ENCODE measurements at regions not wholly inside any gene's neighbourhood (a gene's known extent, or its start where the extent isn't known, plus 50 kb on each side); places are given as distances from the start of the nearest gene placed in this dataset.

DNA sequence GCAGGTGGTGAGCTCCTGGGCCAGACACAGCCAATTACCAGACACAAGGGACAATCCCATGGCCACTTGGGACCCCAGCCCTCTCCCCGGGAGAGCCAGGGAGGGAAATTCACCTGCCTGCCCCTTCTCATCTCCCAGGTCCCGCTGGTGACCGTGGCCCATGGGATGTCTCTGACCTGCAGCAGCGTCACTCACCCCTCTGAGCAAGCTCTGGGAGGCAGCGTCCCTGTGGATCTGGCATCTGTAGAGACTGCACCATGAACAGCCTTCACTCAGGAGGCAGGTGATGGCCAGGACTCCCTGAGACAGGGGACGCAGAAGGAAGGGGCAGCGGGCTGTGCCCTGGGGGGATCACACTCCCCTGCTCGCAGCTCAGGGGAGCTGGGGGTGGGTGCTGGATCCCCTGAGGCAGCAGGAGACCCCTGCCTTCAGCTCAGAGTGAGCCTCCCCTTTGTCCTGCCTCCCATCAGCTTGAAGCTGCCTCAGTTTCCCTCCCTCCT is 90.8 kb downstream of the FOXL3 start:
- dilution Hi-C loops (cut with MboI; ENCODE audit: extremely low pct_ligation_motif_present, low sequenced_read_pairs) (no loop called here), intact Hi-C loops (cut with micrococcal nuclease) (no loop called here)
- no peak overlapping the region for H3K27ac ChIP-seq (ENCODE audit: insufficient read depth, low read depth, low read length)
- no peaks in the 10 kb centered on the region for H3K79me2 ChIP-seq (ENCODE audit: control insufficient read depth, insufficient read depth, low read length)
- no peak overlapping the region for H2AFZ ChIP-seq (ENCODE audit: low read depth, low read length)
- no peaks in the 10 kb centered on the region for H4K20me1 ChIP-seq (replicated peaks; ENCODE audit: control insufficient read depth, extremely low read depth, insufficient read depth, low read length)
- FAIRE-seq (no peak), DNase-seq (ENCODE audit: low read depth, low spot score) (no peak)
- no peak overlapping the region for H3K4me2 ChIP-seq (ENCODE audit: insufficient read depth, low read length)
- peaks cover 0 to 17% of the 10 kb centered on the region in 2 experiments for H3K27me3 ChIP-seq (ENCODE audit: control insufficient read depth in 2 of 2, insufficient read depth in 2 of 2, low read length in 2 of 2)
- peaks cover 20% of the 10 kb centered on the region for H3K4me1 ChIP-seq (ENCODE audit: control insufficient read depth, extremely low read depth, insufficient read depth, low read length)
- ChIA-PET CTCF (interaction anchor here (0.7 kb wide), 1 partner anchor 48 kb away, joined by 3 read pairs; no protein-coding TSS in a partner anchor), POLR2A (no interaction called here)
- TF ChIP-seq MYC (IDR thresholded peaks at IDR 0.05; ENCODE audit: low read depth, low read length): no peak
- no peak for TF ChIP-seq FOS (IDR thresholded peaks at IDR 0.05; ENCODE audit: borderline replicate concordance, insufficient read depth, low read length)
- TF ChIP-seq EZH2 (IDR thresholded peaks at IDR 0.05; ENCODE audit: borderline replicate concordance, low read depth, low read length, severe bottlenecking): no peak
- no peak for TF ChIP-seq POLR2A (IDR thresholded peaks at IDR 0.05; ENCODE audit: low read depth, low read length)
- TF ChIP-seq JUN (IDR thresholded peaks at IDR 0.05; ENCODE audit: borderline replicate concordance, insufficient read depth, insufficient read length, low read depth): no peak
- TF ChIP-seq GATA2 (IDR thresholded peaks at IDR 0.05; ENCODE audit: insufficient read depth, insufficient read length, low read depth, low read length): no peak
- no peak for TF ChIP-seq POLR2AphosphoS5 (IDR thresholded peaks at IDR 0.05; ENCODE audit: insufficient read depth, low read depth, low read length)
- TF ChIP-seq, protein P1, sequence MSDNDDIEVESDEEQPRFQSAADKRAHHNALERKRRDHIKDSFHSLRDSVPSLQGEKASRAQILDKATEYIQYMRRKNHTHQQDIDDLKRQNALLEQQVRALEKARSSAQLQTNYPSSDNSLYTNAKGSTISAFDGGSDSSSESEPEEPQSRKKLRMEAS (IDR thresholded peaks at IDR 0.05; ENCODE audit: insufficient read depth, insufficient read length): no peak
- TF ChIP-seq, protein P2, sequence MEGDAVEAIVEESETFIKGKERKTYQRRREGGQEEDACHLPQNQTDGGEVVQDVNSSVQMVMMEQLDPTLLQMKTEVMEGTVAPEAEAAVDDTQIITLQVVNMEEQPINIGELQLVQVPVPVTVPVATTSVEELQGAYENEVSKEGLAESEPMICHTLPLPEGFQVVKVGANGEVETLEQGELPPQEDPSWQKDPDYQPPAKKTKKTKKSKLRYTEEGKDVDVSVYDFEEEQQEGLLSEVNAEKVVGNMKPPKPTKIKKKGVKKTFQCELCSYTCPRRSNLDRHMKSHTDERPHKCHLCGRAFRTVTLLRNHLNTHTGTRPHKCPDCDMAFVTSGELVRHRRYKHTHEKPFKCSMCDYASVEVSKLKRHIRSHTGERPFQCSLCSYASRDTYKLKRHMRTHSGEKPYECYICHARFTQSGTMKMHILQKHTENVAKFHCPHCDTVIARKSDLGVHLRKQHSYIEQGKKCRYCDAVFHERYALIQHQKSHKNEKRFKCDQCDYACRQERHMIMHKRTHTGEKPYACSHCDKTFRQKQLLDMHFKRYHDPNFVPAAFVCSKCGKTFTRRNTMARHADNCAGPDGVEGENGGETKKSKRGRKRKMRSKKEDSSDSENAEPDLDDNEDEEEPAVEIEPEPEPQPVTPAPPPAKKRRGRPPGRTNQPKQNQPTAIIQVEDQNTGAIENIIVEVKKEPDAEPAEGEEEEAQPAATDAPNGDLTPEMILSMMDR (IDR thresholded peaks at IDR 0.05; ENCODE audit: extremely low read depth in 1 of 2, insufficient read depth in 1 of 2, low read depth in 1 of 2, low read length in 2 of 2): no peak
- H3K36me3 ChIP-seq (ENCODE audit: control insufficient read depth in 2 of 2, extremely low read depth in 1 of 2, insufficient read depth in 2 of 2, low read length in 2 of 2): no peaks in the 10 kb centered on the region
- no peak overlapping the region for H3K9ac ChIP-seq (replicated peaks; ENCODE audit: extremely low read depth, insufficient read depth, low read length)
- H3K9me3 ChIP-seq (replicated peaks; ENCODE audit: control insufficient read depth, insufficient read depth, low read length): no peaks in the 10 kb centered on the region
- no peaks in the 10 kb centered on the region for H3K9me1 ChIP-seq (replicated peaks; ENCODE audit: control insufficient read depth, extremely low read depth, insufficient read depth, low read length)
- no TSS peak for BruUV-seq (replicated peaks)
- H3K4me3 ChIP-seq (replicated peaks in 1 of 3; ENCODE audit: insufficient read depth in 1 of 3, low read depth in 1 of 3, low read length in 3 of 3): no peak overlapping the region

Measured in endothelial cell of umbilical vein (primary cell).